Mesothelial cell of epicardium (in vitro differentiated cells): ENCODE measurements at regions not wholly inside any gene's neighbourhood (a gene's known extent, or its start where the extent isn't known, plus 50 kb on each side); places are given as distances from the start of the nearest gene placed in this dataset.

Experiments used
- DNase-seq, 2 experiments: peaks; one replicate each; pipeline ENCODE4 v3.0.0; 2021; ENCODE audit warnings: low spot score in 2 of 2; ENCODE audit not compliant: unreplicated experiment in 2 of 2
- H3K27ac Mint-ChIP-seq: 2 replicates; pipeline ENCODE4 v1.8.0; 2021; ENCODE audit warnings: mixed read lengths
- H3K27me3 Mint-ChIP-seq: 2 replicates; pipeline ENCODE4 v1.8.0; 2021; ENCODE audit warnings: low read depth, mixed read lengths
- H3K36me3 Mint-ChIP-seq: 2 replicates; pipeline ENCODE4 v1.8.0; 2021; ENCODE audit warnings: mixed read lengths
- H3K4me1 Mint-ChIP-seq: 2 replicates; pipeline ENCODE4 v1.8.0; 2021; ENCODE audit warnings: mixed read lengths
- H3K4me3 Mint-ChIP-seq: 2 replicates; pipeline ENCODE4 v1.8.0; 2021; ENCODE audit warnings: mild to moderate bottlenecking, moderate library complexity, mixed read lengths
- H3K9me3 Mint-ChIP-seq: 2 replicates; pipeline ENCODE4 v1.8.0; 2021; ENCODE audit warnings: mixed read lengths
- TF ChIP-seq, protein P1 (sequence below): fragments of 200-600 bp; sonication (generic); IDR thresholded peaks from one replicate; pipeline ENCODE4 v1.5.0; 2021; ENCODE audit warnings: antibody characterized with exemption; ENCODE audit not compliant: unreplicated experiment

- Mint-ChIP-seq H3K27ac (no peak overlapping the region), H3K4me3 (no peak overlapping the region), H3K9me3 (no peaks in the 10 kb centered on the region), H3K27me3 (no peaks in the 10 kb centered on the region), H3K36me3 (no peaks in the 10 kb centered on the region), H3K4me1 (no peaks in the 10 kb centered on the region)
- no peak for DNase-seq
- TF ChIP-seq, protein P1, sequence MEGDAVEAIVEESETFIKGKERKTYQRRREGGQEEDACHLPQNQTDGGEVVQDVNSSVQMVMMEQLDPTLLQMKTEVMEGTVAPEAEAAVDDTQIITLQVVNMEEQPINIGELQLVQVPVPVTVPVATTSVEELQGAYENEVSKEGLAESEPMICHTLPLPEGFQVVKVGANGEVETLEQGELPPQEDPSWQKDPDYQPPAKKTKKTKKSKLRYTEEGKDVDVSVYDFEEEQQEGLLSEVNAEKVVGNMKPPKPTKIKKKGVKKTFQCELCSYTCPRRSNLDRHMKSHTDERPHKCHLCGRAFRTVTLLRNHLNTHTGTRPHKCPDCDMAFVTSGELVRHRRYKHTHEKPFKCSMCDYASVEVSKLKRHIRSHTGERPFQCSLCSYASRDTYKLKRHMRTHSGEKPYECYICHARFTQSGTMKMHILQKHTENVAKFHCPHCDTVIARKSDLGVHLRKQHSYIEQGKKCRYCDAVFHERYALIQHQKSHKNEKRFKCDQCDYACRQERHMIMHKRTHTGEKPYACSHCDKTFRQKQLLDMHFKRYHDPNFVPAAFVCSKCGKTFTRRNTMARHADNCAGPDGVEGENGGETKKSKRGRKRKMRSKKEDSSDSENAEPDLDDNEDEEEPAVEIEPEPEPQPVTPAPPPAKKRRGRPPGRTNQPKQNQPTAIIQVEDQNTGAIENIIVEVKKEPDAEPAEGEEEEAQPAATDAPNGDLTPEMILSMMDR, result no peak
Measured at GRCh38 chr3:18868911-18869689, 279.2 kb upstream of the KCNH8 start.

DNA sequence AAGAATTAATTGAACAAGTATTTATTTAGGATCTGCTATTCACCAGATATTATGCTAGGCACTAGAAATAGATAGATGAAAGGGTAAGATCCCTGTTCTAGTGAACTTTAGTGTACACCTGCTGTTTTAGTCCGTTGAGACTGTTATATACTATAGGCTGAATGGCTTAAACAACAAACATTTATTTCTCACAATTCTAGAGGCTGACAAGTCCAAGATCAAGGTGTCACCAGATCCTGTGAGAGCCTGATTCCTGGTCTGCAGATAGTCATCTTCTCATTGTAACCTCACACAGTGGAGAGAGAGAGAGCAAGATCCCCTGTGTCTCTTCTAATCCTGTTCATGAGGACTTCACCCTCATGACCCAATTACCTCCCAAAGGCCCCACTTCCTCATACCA lies 281.4 kb upstream of the KCNH8 start:
- H3K9me3 Mint-ChIP-seq, result no peaks in the 10 kb centered on the region
- no peaks in the 10 kb centered on the region for H3K36me3 Mint-ChIP-seq
- TF ChIP-seq, protein P1, result no peak
- no peak for DNase-seq
- H3K27ac Mint-ChIP-seq, result no peak overlapping the region
- no peak overlapping the region for H3K4me3 Mint-ChIP-seq
- H3K27me3 Mint-ChIP-seq, result no peaks in the 10 kb centered on the region
- H3K4me1 Mint-ChIP-seq, result no peaks in the 10 kb centered on the region

DNA sequence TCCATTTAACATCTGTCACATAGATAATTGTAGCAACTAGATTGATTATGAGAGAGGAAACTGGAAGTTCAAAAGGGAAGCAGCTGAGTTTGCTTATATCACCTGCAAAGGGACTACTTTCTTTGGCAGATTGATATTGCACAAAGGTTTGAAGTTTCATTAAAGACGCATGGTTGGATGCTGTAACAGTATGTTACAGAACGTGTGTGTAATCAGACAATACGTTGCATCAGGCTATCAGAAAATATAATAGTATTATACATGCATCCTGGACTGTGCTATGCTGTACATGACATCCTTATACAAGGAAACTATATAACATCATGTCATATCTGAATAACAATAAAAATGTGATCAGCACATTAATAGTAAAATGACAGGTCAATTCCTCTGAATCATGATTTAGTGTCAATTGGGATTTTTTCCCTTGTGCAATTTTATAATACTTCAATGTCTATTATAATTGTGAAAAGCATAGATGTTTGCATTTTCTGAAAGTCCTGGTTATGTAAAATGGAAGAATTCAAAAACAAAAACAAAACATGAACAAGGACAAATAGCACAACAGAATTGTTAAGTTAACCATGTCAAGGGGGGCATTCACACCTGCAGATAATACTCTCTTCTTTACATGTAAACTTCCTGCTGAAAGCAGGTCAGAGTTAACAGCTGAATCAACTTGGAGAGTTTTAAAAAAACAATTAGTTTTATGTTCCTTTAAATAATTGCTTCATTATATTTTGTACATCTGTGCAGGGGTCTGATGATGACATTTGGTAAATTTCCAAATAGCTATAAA lies 283.2 kb upstream of the KCNH8 start:
- H3K4me3 Mint-ChIP-seq, result no peak overlapping the region
- no peaks in the 10 kb centered on the region for H3K27me3 Mint-ChIP-seq
- TF ChIP-seq, protein P1, result no peak
- no peaks in the 10 kb centered on the region for H3K36me3 Mint-ChIP-seq
- H3K27ac Mint-ChIP-seq, result no peak overlapping the region
- DNase-seq, result no peak
- no peaks in the 10 kb centered on the region for H3K4me1 Mint-ChIP-seq
- H3K9me3 Mint-ChIP-seq, result no peaks in the 10 kb centered on the region

GRCh38 chr3:18862077-18862476 lies 286.2 kb upstream of the KCNH8 start:
- Mint-ChIP-seq H3K9me3 (peaks cover 2% of the 10 kb centered on the region), H3K27ac (no peak overlapping the region), H3K36me3 (no peaks in the 10 kb centered on the region), H3K4me3 (no peak overlapping the region), H3K4me1 (no peaks in the 10 kb centered on the region), H3K27me3 (no peaks in the 10 kb centered on the region)
- DNase-seq, result no peak
- TF ChIP-seq, protein P1, result no peak

DNA sequence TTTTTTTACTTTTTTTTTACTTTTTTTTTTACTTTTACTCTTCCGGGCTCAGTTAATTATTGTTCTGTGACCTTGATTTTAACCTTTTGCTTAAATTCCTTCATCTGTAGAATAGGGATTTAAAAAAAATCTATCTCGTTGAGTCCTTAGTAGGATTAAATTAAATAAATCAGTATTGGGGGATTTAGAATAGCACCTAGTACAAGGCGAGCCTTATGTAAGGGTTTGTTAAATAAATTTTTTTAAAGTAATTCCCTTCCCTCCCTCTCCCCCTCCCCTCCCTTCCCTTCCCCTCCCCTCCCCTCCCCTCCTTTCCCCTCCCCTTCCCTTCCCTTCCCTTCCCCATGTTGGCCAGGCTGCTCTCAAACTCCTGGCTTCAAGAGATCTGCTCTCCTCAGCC lies 287.2 kb upstream of the KCNH8 start:
- no peak overlapping the region for H3K4me3 Mint-ChIP-seq
- H3K36me3 Mint-ChIP-seq, result no peaks in the 10 kb centered on the region
- H3K27ac Mint-ChIP-seq, result no peak overlapping the region
- TF ChIP-seq, protein P1, result no peak
- H3K4me1 Mint-ChIP-seq, result no peaks in the 10 kb centered on the region
- H3K9me3 Mint-ChIP-seq, result peaks cover 3% of the 10 kb centered on the region
- no peaks in the 10 kb centered on the region for H3K27me3 Mint-ChIP-seq
- DNase-seq, result no peak
